T-helper 17 cell (primary cell): ENCODE measurements at regions not wholly inside any gene's neighbourhood (a gene's known extent, or its start where the extent isn't known, plus 50 kb on each side); places are given as distances from the start of the nearest gene placed in this dataset.

Source experiments
- ATAC-seq: fragments of 150-1000 bp; cut with Tn5 transposase; 2 replicates; pipeline ENCODE4 v1.10.0; 2021; ENCODE audit warnings: mild to moderate bottlenecking, moderate library complexity
- DNase-seq, 3 donors: peaks; one replicate each; pipeline versions ENCODE4 v3.0.0 to v3.0.0-alpha.2; 2020 to 2021
- H3K9me3 ChIP-seq: one replicate; pipeline ENCODE4 v1.7.0; 2013; ENCODE audit warnings: low read length, mild to moderate bottlenecking; ENCODE audit not compliant: control insufficient read depth, poor library complexity, severe bottlenecking
- H3K27ac Mint-ChIP-seq: one replicate; pipeline ENCODE4 v1.8.0; 2022; ENCODE audit warnings: mild to moderate bottlenecking, moderate library complexity, mixed read lengths
- H3K27me3 Mint-ChIP-seq: one replicate; pipeline ENCODE4 v1.8.0; 2022; ENCODE audit warnings: mixed read lengths
- H3K36me3 Mint-ChIP-seq: one replicate; pipeline ENCODE4 v1.8.0; 2022; ENCODE audit warnings: low read depth, mixed read lengths
- H3K4me1 Mint-ChIP-seq: one replicate; pipeline ENCODE4 v1.8.0; 2022; ENCODE audit warnings: mild to moderate bottlenecking, mixed read lengths
- H3K4me3 Mint-ChIP-seq: one replicate; pipeline ENCODE4 v1.8.0; 2022; ENCODE audit warnings: mild to moderate bottlenecking, moderate library complexity, mixed read lengths

- H3K9me3 ChIP-seq, result no peaks in the 10 kb centered on the region
- Mint-ChIP-seq H3K4me3 (no peak overlapping the region), H3K36me3 (no peaks in the 10 kb centered on the region), H3K27me3 (no peaks in the 10 kb centered on the region), H3K27ac (no peak overlapping the region), H3K4me1 (no peaks in the 10 kb centered on the region)
- DNase-seq (no peak), ATAC-seq (no peak)
Measured at GRCh38 chr11:26018336-26018735, 313.6 kb upstream of the ANO3 start.

- Mint-ChIP-seq H3K36me3 (no peaks in the 10 kb centered on the region), H3K4me1 (no peaks in the 10 kb centered on the region), H3K4me3 (no peak overlapping the region), H3K27ac (no peak overlapping the region), H3K27me3 (no peaks in the 10 kb centered on the region)
- H3K9me3 ChIP-seq, result no peaks in the 10 kb centered on the region
- DNase-seq, result no peak
- no peak for ATAC-seq
Measured at GRCh38 chr11:26019386-26019785, 312.5 kb upstream of the ANO3 start.

- no peaks in the 10 kb centered on the region for H3K27me3 Mint-ChIP-seq
- H3K9me3 ChIP-seq, result no peaks in the 10 kb centered on the region
- ATAC-seq, result no peak
- H3K36me3 Mint-ChIP-seq, result no peaks in the 10 kb centered on the region
- H3K4me3 Mint-ChIP-seq, result no peak overlapping the region
- H3K27ac Mint-ChIP-seq, result no peak overlapping the region
- H3K4me1 Mint-ChIP-seq, result no peaks in the 10 kb centered on the region
- DNase-seq, result no peak
Measured at GRCh38 chr11:26021017-26021416, 310.9 kb upstream of the ANO3 start.

GRCh38 chr11:26023057-26023456 is 308.9 kb upstream of the ANO3 start:
- no peak overlapping the region for H3K27ac Mint-ChIP-seq
- H3K4me3 Mint-ChIP-seq, result no peak overlapping the region
- no peaks in the 10 kb centered on the region for H3K9me3 ChIP-seq
- no peaks in the 10 kb centered on the region for H3K27me3 Mint-ChIP-seq
- no peaks in the 10 kb centered on the region for H3K36me3 Mint-ChIP-seq
- ATAC-seq, result no peak
- H3K4me1 Mint-ChIP-seq, result no peaks in the 10 kb centered on the region
- DNase-seq, result no peak

GRCh38 chr11:26025676-26026075 is 306.3 kb upstream of the ANO3 start:
- Mint-ChIP-seq H3K27me3 (no peaks in the 10 kb centered on the region), H3K4me1 (no peaks in the 10 kb centered on the region), H3K27ac (no peak overlapping the region), H3K36me3 (no peaks in the 10 kb centered on the region), H3K4me3 (no peak overlapping the region)
- no peaks in the 10 kb centered on the region for H3K9me3 ChIP-seq
- no peak for ATAC-seq
- DNase-seq, result no peak

GRCh38 chr11:26026078-26026477 is 305.9 kb upstream of the ANO3 start:
- no peaks in the 10 kb centered on the region for H3K9me3 ChIP-seq
- H3K36me3 Mint-ChIP-seq, result no peaks in the 10 kb centered on the region
- DNase-seq, result no peak
- H3K27ac Mint-ChIP-seq, result no peak overlapping the region
- H3K27me3 Mint-ChIP-seq, result no peaks in the 10 kb centered on the region
- H3K4me1 Mint-ChIP-seq, result no peaks in the 10 kb centered on the region
- no peak overlapping the region for H3K4me3 Mint-ChIP-seq
- no peak for ATAC-seq

GRCh38 chr11:26027887-26028286 is 304.0 kb upstream of the ANO3 start:
- no peak for ATAC-seq
- Mint-ChIP-seq H3K4me3 (no peak overlapping the region), H3K4me1 (no peaks in the 10 kb centered on the region), H3K27ac (no peak overlapping the region), H3K36me3 (no peaks in the 10 kb centered on the region), H3K27me3 (no peaks in the 10 kb centered on the region)
- no peaks in the 10 kb centered on the region for H3K9me3 ChIP-seq
- no peak for DNase-seq

- Mint-ChIP-seq H3K36me3 (no peaks in the 10 kb centered on the region), H3K4me3 (no peak overlapping the region), H3K27me3 (no peaks in the 10 kb centered on the region)
Measured at GRCh38 chr11:26028393-26028911, 303.5 kb upstream of the ANO3 start.

GRCh38 chr11:26030399-26030798 is 301.5 kb upstream of the ANO3 start:
- Mint-ChIP-seq H3K27ac (no peak overlapping the region), H3K36me3 (no peaks in the 10 kb centered on the region), H3K27me3 (no peaks in the 10 kb centered on the region), H3K4me1 (no peaks in the 10 kb centered on the region), H3K4me3 (no peak overlapping the region)
- ATAC-seq, result no peak
- H3K9me3 ChIP-seq, result no peaks in the 10 kb centered on the region
- DNase-seq, result no peak

More at GRCh38 chr11:26028393-26028911, 303.5 kb upstream of the ANO3 start:
- no peaks in the 10 kb centered on the region for H3K9me3 ChIP-seq
- ATAC-seq, result no peak
- Mint-ChIP-seq H3K27ac (no peak overlapping the region), H3K4me1 (no peaks in the 10 kb centered on the region)
- no peak for DNase-seq

- Mint-ChIP-seq H3K27me3 (no peaks in the 10 kb centered on the region), H3K36me3 (no peaks in the 10 kb centered on the region), H3K27ac (no peak overlapping the region), H3K4me1 (no peaks in the 10 kb centered on the region), H3K4me3 (no peak overlapping the region)
- ATAC-seq (no peak), DNase-seq (no peak)
- no peaks in the 10 kb centered on the region for H3K9me3 ChIP-seq
Measured at GRCh38 chr11:26032241-26032640, 299.7 kb upstream of the ANO3 start.

GRCh38 chr11:26035696-26036095 is 296.2 kb upstream of the ANO3 start:
- H3K9me3 ChIP-seq, result no peaks in the 10 kb centered on the region
- Mint-ChIP-seq H3K27me3 (no peaks in the 10 kb centered on the region), H3K27ac (no peak overlapping the region), H3K36me3 (no peaks in the 10 kb centered on the region), H3K4me3 (no peak overlapping the region), H3K4me1 (no peaks in the 10 kb centered on the region)
- ATAC-seq, result no peak
- no peak for DNase-seq

GRCh38 chr11:26037716-26038115 is 294.2 kb upstream of the ANO3 start:
- ATAC-seq, result no peak
- no peaks in the 10 kb centered on the region for H3K9me3 ChIP-seq
- no peaks in the 10 kb centered on the region for H3K27me3 Mint-ChIP-seq
- no peak overlapping the region for H3K27ac Mint-ChIP-seq
- H3K36me3 Mint-ChIP-seq, result no peaks in the 10 kb centered on the region
- no peaks in the 10 kb centered on the region for H3K4me1 Mint-ChIP-seq
- DNase-seq, result no peak
- no peak overlapping the region for H3K4me3 Mint-ChIP-seq

GRCh38 chr11:26040339-26040738 is 291.6 kb upstream of the ANO3 start:
- no peak for DNase-seq
- no peaks in the 10 kb centered on the region for H3K27me3 Mint-ChIP-seq
- ATAC-seq, result no peak
- no peaks in the 10 kb centered on the region for H3K36me3 Mint-ChIP-seq
- no peaks in the 10 kb centered on the region for H3K9me3 ChIP-seq
- H3K4me1 Mint-ChIP-seq, result no peaks in the 10 kb centered on the region
- H3K4me3 Mint-ChIP-seq, result no peak overlapping the region
- no peak overlapping the region for H3K27ac Mint-ChIP-seq

- H3K27ac Mint-ChIP-seq, result no peak overlapping the region
- no peaks in the 10 kb centered on the region for H3K36me3 Mint-ChIP-seq
Measured at GRCh38 chr11:26042113-26042512, 289.8 kb upstream of the ANO3 start.

More at GRCh38 chr11:26042113-26042512, 289.8 kb upstream of the ANO3 start:
- DNase-seq (no peak), ATAC-seq (no peak)
- no peaks in the 10 kb centered on the region for H3K27me3 Mint-ChIP-seq
- no peaks in the 10 kb centered on the region for H3K4me1 Mint-ChIP-seq
- H3K4me3 Mint-ChIP-seq, result no peak overlapping the region
- no peaks in the 10 kb centered on the region for H3K9me3 ChIP-seq
